ENCODE measurements at regions not wholly inside any gene's neighbourhood (a gene's known extent, or its start where the extent isn't known, plus 50 kb on each side); places are given as distances from the start of the nearest gene placed in this dataset.

DNA sequence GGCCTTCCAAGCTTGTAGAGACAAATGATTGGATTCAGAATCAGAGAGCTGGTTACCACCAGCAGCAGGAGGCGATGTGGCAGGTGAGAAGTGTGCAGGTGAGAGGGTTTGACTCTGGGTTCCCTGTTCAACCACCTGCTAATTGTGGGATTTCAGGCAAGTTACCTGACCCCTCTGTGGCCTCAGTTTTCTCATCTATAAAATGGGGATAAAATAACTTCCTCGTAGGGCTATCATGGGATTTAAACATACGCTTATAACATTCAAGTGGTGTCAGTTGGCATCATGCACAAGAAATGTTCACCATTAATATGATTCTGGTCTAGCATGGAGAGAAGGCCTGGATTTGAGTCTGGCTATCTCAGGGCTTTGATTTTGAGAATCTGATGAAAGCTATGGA, 143.8 kb upstream of the MYL2 start:
- in situ Hi-C loops (cut with MboI; ENCODE audit: low sequenced_read_pairs), result no loop called here

- in situ Hi-C loops (cut with MboI; ENCODE audit: low sequenced_read_pairs), result no loop called here
These were observed 143.1 kb upstream of the MYL2 start for GRCh38 chr12:111063295-111064026.

DNA sequence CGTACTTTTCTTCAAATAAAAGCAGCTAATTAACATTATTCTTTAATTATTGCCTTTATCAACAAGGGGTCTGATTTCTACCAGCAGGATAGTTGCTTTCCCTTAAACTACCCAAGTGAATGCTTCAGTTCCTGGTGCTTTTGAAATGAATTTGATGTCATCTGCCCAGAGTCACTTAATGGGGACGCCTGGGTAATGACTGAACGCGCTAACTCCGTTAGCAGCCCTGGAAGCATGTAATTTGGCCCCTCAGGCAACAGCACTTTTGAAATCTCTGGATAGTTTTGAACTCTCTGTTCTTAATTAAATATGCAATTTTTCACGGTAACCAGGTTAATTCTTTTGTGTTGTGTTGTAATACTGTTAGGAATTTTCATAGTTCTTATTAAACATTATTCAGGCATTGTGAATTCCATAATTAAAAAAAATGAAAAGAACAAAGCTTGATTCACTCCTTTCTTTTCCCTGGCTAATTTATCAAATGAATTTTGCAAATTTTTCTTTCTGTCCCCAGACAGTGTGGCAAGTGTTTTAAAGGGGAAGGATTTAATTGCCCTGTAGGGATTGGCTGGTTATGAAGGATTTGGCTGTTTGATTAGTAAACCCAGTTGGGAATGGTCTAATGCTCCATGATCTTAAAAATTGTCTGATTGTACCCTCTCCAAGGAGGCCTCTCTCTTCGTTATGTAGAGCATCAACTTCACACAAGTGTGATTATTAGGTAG, 137.5 kb upstream of the MYL2 start:
- in situ Hi-C loops (cut with MboI; ENCODE audit: low sequenced_read_pairs), result no loop called here

DNA sequence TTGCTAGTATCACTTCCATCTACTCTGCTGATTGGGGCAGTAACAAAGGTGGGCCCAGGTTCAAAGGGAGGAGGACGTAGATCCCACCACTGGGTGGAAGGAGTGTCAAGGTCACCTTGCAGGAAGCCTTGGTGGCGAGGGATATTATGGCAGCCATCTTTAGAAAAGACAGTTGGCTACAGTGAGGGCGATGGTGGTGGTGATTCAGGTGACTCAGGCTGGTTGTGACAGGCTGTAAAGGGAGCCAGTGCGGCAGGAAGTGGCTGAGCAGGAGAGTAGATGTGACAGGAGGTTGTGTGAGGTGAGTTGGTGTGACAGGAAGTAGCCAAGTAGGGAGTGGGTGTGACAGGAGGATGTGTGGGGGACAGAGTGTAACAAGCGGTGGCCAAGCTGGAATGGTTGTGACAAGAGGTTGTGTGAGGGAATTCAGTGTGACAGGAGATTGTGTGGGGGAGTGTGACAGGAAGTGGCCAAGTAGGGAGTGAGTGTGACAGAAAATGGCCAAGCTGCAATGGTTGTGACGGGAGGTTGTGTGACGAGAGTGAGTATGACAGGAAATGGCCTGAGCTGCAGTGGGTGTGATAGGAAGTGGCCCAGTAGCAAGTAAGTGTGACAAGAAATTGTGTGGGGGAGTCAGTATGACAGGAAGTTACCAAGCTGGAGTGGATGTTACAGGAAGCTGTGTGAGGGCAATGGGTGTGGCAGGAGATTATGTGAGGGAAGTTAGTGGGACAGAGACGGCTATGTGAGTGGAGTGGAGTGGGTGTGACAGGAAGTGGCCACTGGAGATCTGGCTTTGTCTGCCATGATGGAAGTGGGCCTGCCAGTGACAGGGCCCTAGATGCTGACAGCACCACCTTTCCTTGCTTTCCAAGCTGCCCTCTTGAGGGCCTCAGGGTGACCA, 136.5 kb upstream of the MYL2 start:
- in situ Hi-C loops (cut with MboI; ENCODE audit: low sequenced_read_pairs), result no loop called here

GRCh38 chr12:111055181-111055880, 135.0 kb upstream of the MYL2 start:
- in situ Hi-C loops (cut with MboI; ENCODE audit: low sequenced_read_pairs), result no loop called here

DNA sequence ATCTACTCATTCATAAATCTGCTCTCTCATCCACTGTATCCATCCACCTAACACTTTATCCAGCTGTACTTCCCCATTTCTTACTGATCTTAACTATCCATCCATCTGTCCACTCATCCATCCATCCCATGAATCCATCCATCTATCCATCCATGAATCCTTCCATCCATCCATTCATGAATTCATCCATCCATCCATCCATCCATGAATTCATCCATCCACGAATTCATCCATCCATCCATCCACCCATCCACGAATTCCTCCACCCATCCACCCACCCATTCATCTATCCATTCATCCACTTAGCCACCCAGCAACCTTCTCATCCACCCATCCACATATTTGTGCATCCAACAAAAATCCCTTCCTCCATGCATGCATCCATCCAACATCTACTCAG, 128.6 kb upstream of the MYL2 start:
- in situ Hi-C loops (cut with MboI; ENCODE audit: low sequenced_read_pairs), result no loop called here

GRCh38 chr12:111046896-111047295, 126.5 kb upstream of the MYL2 start:
- in situ Hi-C loops (cut with MboI; ENCODE audit: low sequenced_read_pairs), result no loop called here

DNA sequence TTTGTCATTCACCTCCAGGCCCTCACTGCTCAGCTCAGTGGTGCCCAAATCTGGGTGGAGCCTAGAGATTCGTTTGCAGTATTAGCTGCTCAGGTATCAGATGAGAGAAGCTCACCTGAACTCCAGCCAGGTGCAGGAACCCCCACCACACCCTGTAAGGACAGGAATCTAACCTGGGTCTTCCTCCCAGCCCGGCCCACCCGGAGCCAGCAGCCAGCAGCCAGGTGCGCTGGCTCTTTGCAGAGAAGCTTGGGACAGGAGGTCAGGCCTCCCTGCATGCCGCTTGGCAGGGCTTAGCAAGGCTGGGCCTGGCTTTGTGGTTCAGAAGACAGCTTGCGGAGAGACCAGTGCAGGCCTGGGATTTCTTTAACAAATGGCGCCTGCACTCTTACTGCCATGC, 125.6 kb upstream of the MYL2 start:
- in situ Hi-C loops (cut with MboI; ENCODE audit: low sequenced_read_pairs), result no loop called here

- in situ Hi-C loops (cut with MboI; ENCODE audit: low sequenced_read_pairs), result no loop called here
These were observed 120.7 kb upstream of the MYL2 start for GRCh38 chr12:111041091-111041490.

- in situ Hi-C loops (cut with MboI; ENCODE audit: low sequenced_read_pairs), result no loop called here
These were observed 120.3 kb upstream of the MYL2 start for GRCh38 chr12:111040690-111041089.

GRCh38 chr12:111038941-111039340, 118.6 kb upstream of the MYL2 start:
- in situ Hi-C loops (cut with MboI; ENCODE audit: low sequenced_read_pairs), result no loop called here

- in situ Hi-C loops (cut with MboI; ENCODE audit: low sequenced_read_pairs), result no loop called here
These were observed 117.7 kb upstream of the MYL2 start for GRCh38 chr12:111038077-111038476.

- in situ Hi-C loops (cut with MboI; ENCODE audit: low sequenced_read_pairs), result no loop called here
These were observed 116.7 kb upstream of the MYL2 start for GRCh38 chr12:111037047-111037446.

- in situ Hi-C loops (cut with MboI; ENCODE audit: low sequenced_read_pairs), result no loop called here
These were observed 115.4 kb upstream of the MYL2 start for GRCh38 chr12:111035578-111036301.

DNA sequence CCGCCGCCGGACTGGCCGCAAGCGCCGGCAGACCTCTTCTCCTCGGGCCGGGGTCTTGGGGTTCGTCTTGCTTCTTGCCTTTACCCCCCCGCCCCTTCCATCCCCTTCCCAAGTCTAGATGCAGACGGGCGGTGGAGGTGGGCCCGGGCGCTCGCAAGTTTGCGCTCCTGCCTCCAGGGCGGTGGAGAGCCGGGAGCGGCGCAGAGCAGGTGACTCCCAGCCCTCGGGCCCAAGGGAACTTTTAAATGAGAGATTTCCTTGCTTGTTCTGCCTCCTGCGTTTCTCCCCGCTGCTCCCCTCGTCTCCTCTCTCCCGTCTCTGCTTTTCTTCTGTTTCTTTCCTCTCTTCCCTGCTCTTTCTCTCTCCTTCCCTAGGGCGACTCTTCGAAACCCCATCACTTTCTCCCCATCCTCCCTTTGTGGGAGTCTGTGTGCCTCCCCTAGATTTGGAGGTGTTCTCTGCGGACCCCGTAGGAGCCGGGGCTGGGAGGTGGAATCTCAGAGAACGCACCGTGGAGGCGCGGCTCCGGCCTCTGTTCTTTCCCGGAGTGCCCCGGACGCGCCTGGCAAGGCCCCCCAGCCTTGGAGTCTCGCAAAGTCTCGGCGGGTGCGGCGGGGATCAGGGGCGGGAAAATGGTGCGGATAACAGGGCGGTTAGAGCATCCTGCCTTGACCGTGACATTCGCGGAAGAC, 114.7 kb upstream of the MYL2 start:
- in situ Hi-C loops (cut with MboI; ENCODE audit: low sequenced_read_pairs), result no loop called here

- in situ Hi-C loops (cut with MboI; ENCODE audit: low sequenced_read_pairs), result no loop called here
These were observed 113.9 kb upstream of the MYL2 start, which contains the start of gene CUX2 for GRCh38 chr12:111034083-111034885. TSS of gene CUX2 (plus strand) at chr12:111034165.

- in situ Hi-C loops (cut with MboI; ENCODE audit: low sequenced_read_pairs), result no loop called here
These were observed 113.1 kb upstream of the MYL2 start for GRCh38 chr12:111033281-111034082.

DNA sequence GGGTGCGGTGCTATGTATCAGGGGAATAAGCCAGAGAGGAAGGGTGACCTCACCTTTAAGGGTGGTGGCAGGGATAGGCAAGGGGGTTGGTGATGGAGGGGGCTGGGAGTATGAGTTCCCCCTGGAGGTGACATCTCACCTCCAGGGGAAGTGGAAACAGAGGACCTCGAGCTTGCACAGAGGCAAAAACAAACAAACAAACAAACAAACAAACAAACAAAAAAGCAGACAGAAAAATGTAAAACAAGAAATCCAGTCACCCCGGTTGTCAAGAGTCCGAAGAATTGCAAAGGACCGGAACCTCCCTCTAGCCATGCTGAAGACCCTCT, 112.2 kb upstream of the MYL2 start:
- in situ Hi-C loops (cut with MboI; ENCODE audit: low sequenced_read_pairs), result no loop called here

Measured in HL-60/S4 treated with retinoic acid at 250 ng/mL for 4 days and 3 days (cell line).